A549 (cell line): ENCODE measurements at regions not wholly inside any gene's neighbourhood (a gene's known extent, or its start where the extent isn't known, plus 50 kb on each side); places are given as distances from the start of the nearest gene placed in this dataset.

ENCODE experiments used
- ATAC-seq, 2 experiments: fragments of 200-7000 bp in 1 of 2; fragments of >200 bp in 1 of 2; cut with Nextera tagmentation in 1 of 2; cut with Tn5 transposase in 1 of 2; 3 replicates each; pipeline versions ENCODE4 v1.8.0 to v1.9.1; 2018 to 2020; ENCODE audit warnings: mild to moderate bottlenecking in 1 of 2, moderate library complexity in 1 of 2
- CTCF ChIA-PET: fragments of 300-600 bp; sonication (Branson Sonifier 250); formaldehyde crosslinking; extraction: SDS; loops from one replicate; lab custom pipeline; 2021; ENCODE audit warnings: antibody characterized with exemption, inconsistent platforms; lab: Yijun Ruan, JAX
- POLR2A ChIA-PET: fragments of 350-600 bp; formaldehyde crosslinking; extraction: SDS; loops from one replicate; lab custom pipeline; 2021; ENCODE audit warnings: antibody characterized with exemption, inconsistent platforms; lab: Yijun Ruan, JAX
- DNase-seq, 2 experiments: peaks; one replicate each; pipeline versions ENCODE4 v3.0.0 to v3.0.0-alpha.2; 2011 to 2016; ENCODE audit warnings: low read depth in 1 of 2, low spot score in 1 of 2
- FAIRE-seq: peaks from 2 replicates; lab custom pipeline; 2011; peaks lifted over from hg19 to GRCh38; lab: Jason Lieb, UNC
- H3K27ac ChIP-seq, 2 experiments: fragments of >200 bp; sonication (Bioruptor Twin); formaldehyde crosslinking; 3 replicates each; pipeline ENCODE4 v1.5.1; 2016 to 2017
- H3K4me1 ChIP-seq: fragments of >200 bp; sonication (Bioruptor Twin); formaldehyde crosslinking; 3 replicates; pipeline ENCODE4 v1.6.1; 2016
- H3K4me2 ChIP-seq: fragments of >200 bp; sonication (Bioruptor Twin); formaldehyde crosslinking; 3 replicates; pipeline ENCODE4 v1.6.1; 2016
- H3K4me3 ChIP-seq: fragments of >200 bp; sonication (Bioruptor Twin); formaldehyde crosslinking; 3 replicates; pipeline ENCODE4 v1.5.1; 2016
- H3K9me3 ChIP-seq: fragments of >200 bp; sonication (Bioruptor Twin); formaldehyde crosslinking; 3 replicates; pipeline ENCODE4 v1.6.1; 2016
- BHLHE40 ChIP-seq: IDR thresholded peaks from 2 replicates; pipeline ENCODE4 v1.6.1; 2012; ENCODE audit warnings: low read depth, low read length, inconsistent platforms
- CBX2 ChIP-seq: fragments of 200-600 bp; sonication (generic); IDR thresholded peaks from 2 replicates; pipeline ENCODE4 v1.6.1; 2016; ENCODE audit warnings: low read depth, mild to moderate bottlenecking, borderline replicate concordance
- E2F6 ChIP-seq: IDR thresholded peaks from 2 replicates; pipeline ENCODE4 v1.6.1; 2012; ENCODE audit warnings: low read depth, borderline replicate concordance
- EHF ChIP-seq: fragments of 250-450 bp; sonication (Bioruptor Pico); IDR thresholded peaks from 2 replicates; pipeline ENCODE4 v1.5.0; 2020; ENCODE audit warnings: mild to moderate bottlenecking
- EHMT2 ChIP-seq: fragments of 200-600 bp; sonication (generic); IDR thresholded peaks from 2 replicates; pipeline ENCODE4 v1.6.1; 2016; ENCODE audit warnings: antibody characterized with exemption, low read depth, mild to moderate bottlenecking, moderate library complexity
- EP300 ChIP-seq, 2 experiments: fragments of >200 bp; sonication (Bioruptor Twin); formaldehyde crosslinking; IDR thresholded peaks; 2 replicates in 1 of 2; 3 replicates in 1 of 2; pipeline ENCODE4 v1.6.1; 2016 to 2017
- GATA3 ChIP-seq: IDR thresholded peaks from 2 replicates; pipeline ENCODE4 v1.6.1; 2012; ENCODE audit warnings: borderline replicate concordance
- HOXB13 ChIP-seq: fragments of 250-450 bp; sonication (Bioruptor Pico); IDR thresholded peaks from 2 replicates; pipeline ENCODE4 v1.5.0; 2020; ENCODE audit warnings: low read depth, mild to moderate bottlenecking, moderate library complexity
- KDM1A ChIP-seq: fragments of 200-600 bp; sonication (generic); IDR thresholded peaks from 2 replicates; pipeline ENCODE4 v1.6.1; 2016; ENCODE audit warnings: low read depth, mild to moderate bottlenecking
- MAFK ChIP-seq: fragments of 450-650 bp; IDR thresholded peaks from 2 replicates; pipeline ENCODE4 v1.6.1; 2014; ENCODE audit not compliant: partially characterized antibody
- MYC ChIP-seq: IDR thresholded peaks from 2 replicates; pipeline ENCODE4 v1.6.1; 2012; ENCODE audit warnings: mild to moderate bottlenecking, inconsistent platforms, low read length, improper control_type of control experiment, borderline replicate concordance
- NFE2L2 ChIP-seq: fragments of 150-350 bp; conservative IDR thresholded peaks from 2 replicates; pipeline ENCODE4 v1.6.1; 2014; ENCODE audit warnings: low read length
- NPAS2 ChIP-seq: fragments of 250-450 bp; sonication (Bioruptor Pico); IDR thresholded peaks from 2 replicates; pipeline ENCODE4 v1.8.0; 2022; ENCODE audit warnings: mild to moderate bottlenecking, moderate library complexity, borderline replicate concordance
- NR3C1 ChIP-seq: fragments of >200 bp; sonication (Bioruptor Twin); formaldehyde crosslinking; IDR thresholded peaks from 3 replicates; pipeline ENCODE4 v1.6.1; 2017
- POLR2A ChIP-seq: IDR thresholded peaks from 2 replicates; pipeline ENCODE4 v1.6.1; 2012; ENCODE audit warnings: mild to moderate bottlenecking, low read length
- RNF2 ChIP-seq: fragments of 200-600 bp; sonication (generic); IDR thresholded peaks from 2 replicates; pipeline ENCODE4 v1.6.1; 2016; ENCODE audit warnings: low read depth, mild to moderate bottlenecking, antibody characterized with exemption, moderate library complexity, borderline replicate concordance
- SMC3 ChIP-seq: fragments of >200 bp; sonication (Bioruptor Twin); formaldehyde crosslinking; IDR thresholded peaks from 3 replicates; pipeline ENCODE4 v1.6.1; 2018; ENCODE audit warnings: inconsistent platforms
- SREBF2 ChIP-seq: fragments of 450-650 bp; IDR thresholded peaks from 2 replicates; pipeline ENCODE4 v1.6.1; 2014; ENCODE audit warnings: mild to moderate bottlenecking, moderate library complexity
- TFCP2L1 ChIP-seq: fragments of 250-450 bp; sonication (Bioruptor Pico); IDR thresholded peaks from 2 replicates; pipeline ENCODE4 v1.5.0; 2021; ENCODE audit warnings: mild to moderate bottlenecking
- TP53 ChIP-seq: fragments of 250-450 bp; sonication (Bioruptor Pico); IDR thresholded peaks from 2 replicates; pipeline ENCODE4 v1.5.0; 2021; ENCODE audit warnings: mild to moderate bottlenecking, moderate library complexity
- ZC3H11A ChIP-seq: fragments of 450-650 bp; IDR thresholded peaks from 2 replicates; pipeline ENCODE4 v1.6.1; 2014; ENCODE audit warnings: antibody characterized with exemption, mild to moderate bottlenecking
- ZFP36 ChIP-seq: fragments of 450-650 bp; IDR thresholded peaks from 2 replicates; pipeline ENCODE4 v1.6.1; 2014; ENCODE audit warnings: borderline replicate concordance; ENCODE audit not compliant: partially characterized antibody
- WGBS: methylation state at CpG from one replicate; pipeline ENCODE4 v1.1.6; 2017; ENCODE audit errors: missing lambda C conversion rate; 5-methylcytosine and 5-hydroxymethylcytosine counted together
- TF ChIP-seq, protein P1 (sequence below): fragments of >200 bp; sonication (Bioruptor Twin); formaldehyde crosslinking; IDR thresholded peaks from 2 replicates; pipeline ENCODE4 v1.6.1; 2016
- TF ChIP-seq, protein P2 (sequence below): fragments of 250-450 bp; sonication (Bioruptor Pico); IDR thresholded peaks from 2 replicates; pipeline ENCODE4 v1.5.0; 2021; ENCODE audit warnings: mild to moderate bottlenecking, moderate library complexity, borderline replicate concordance
- TF ChIP-seq, protein P3 (sequence below): fragments of >200 bp; sonication (Bioruptor Twin); formaldehyde crosslinking; IDR thresholded peaks from 3 replicates; pipeline ENCODE4 v1.6.1; 2016

DNA sequence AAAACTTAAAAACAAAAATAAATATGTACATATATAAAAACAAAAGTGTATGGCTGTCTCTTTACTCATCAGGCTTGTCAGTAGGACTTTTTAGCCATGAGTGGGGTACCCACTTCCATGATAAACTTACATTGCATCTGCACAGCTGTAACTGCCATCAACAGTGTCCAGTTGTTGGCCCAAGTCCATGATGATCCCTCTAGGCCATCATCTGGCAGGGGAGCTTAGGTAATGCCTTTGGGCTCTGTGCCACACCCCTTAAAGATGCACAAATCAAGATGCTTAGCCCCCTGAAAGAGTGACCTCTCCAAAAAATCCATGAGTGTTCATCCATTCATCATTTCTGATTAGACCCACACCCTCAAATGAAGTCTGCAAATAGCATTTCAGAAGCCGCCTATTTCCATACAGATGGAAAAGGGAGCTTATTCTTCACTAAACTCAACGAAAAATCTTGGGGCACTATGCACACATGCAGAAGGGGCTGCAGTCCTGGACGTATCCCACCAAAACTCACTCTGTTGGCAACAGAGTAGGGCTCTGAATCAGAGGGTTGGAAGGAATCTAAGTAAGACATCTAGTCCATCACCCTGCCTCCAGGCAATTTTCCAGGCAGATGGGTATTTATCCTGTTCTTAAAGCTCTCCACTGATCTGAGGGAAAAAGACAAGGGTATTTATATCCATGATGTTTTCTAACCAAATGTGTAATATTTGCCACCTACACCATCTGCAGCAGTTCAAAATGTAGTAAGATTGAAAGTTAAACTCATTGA, 691.0 kb downstream of the ZEB2 start:
- FAIRE-seq (no peak), DNase-seq (no peak), ATAC-seq (no peak)
- Histone ChIP-seq H3K4me3 (no peak overlapping the region), H3K27ac (no peak overlapping the region), H3K4me2 (no peak overlapping the region), H3K9me3 (no peaks in the 10 kb centered on the region), H3K4me1 (no peaks in the 10 kb centered on the region)
- CTCF ChIA-PET: no interaction called here
- POLR2A ChIA-PET: no interaction called here
- WGBS: 31% methylated on average over 3 of the region's 3 CpGs
- TF ChIP-seq NFE2L2 (no peak), NR3C1 (no peak), E2F6 (no peak), NPAS2 (no peak), TFCP2L1 (no peak), EHF (CRISPR knock-in tag) (no peak), TP53 (CRISPR knock-in tag) (no peak), CBX2 (no peak), RNF2 (no peak), POLR2A (no peak), MAFK (no peak), MYC (no peak), HOXB13 (CRISPR knock-in tag) (no peak), EP300 (IDR thresholded peaks at IDR 0.05) (no peak)
- TF ChIP-seq, all 56 proteins: peak for 0

GRCh38 chr2:143824791-143825190, 695.1 kb downstream of the ZEB2 start:
- CTCF ChIA-PET: no interaction called here
- 42% methylated on average over 3 of the region's 3 CpGs for WGBS
- H3K4me2 ChIP-seq: no peak overlapping the region
- ATAC-seq (no peak), DNase-seq (no peak), FAIRE-seq (no peak)
- no peak overlapping the region for H3K4me3 ChIP-seq
- no peak overlapping the region for H3K27ac ChIP-seq
- no peaks in the 10 kb centered on the region for H3K4me1 ChIP-seq
- TF ChIP-seq NFE2L2: no peak
- TF ChIP-seq MYC: no peak
- TF ChIP-seq KDM1A: no peak
- TF ChIP-seq SMC3: no peak
- TF ChIP-seq, protein P1, sequence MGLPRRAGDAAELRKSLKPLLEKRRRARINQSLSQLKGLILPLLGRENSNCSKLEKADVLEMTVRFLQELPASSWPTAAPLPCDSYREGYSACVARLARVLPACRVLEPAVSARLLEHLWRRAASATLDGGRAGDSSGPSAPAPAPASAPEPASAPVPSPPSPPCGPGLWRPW: no peak
- TF ChIP-seq, all 56 proteins: peak for 0
- POLR2A ChIA-PET: no interaction called here
- H3K9me3 ChIP-seq: no peaks in the 10 kb centered on the region

DNA sequence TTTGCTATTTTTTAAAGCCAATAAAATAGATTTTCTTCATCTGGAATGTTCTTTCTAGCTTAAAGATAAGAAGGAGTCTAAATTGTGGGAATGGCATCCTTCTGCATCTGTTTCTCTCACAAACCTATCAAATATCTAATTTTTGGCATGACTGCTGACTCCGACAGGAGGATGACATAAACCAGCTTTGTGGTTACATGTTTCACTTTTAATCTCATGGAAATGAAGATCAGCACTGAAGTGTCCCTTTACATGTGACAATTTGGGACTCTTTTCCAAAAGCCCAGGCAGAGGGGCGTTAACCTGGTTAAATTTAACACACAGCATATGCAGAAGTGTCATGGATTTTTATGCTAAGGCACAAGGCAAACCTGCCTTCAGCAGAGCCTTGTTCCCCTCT, 694.7 kb downstream of the ARHGAP15 start:
- WGBS: 41% methylated on average over 2 of the region's 2 CpGs
- Histone ChIP-seq H3K9me3 (no peaks in the 10 kb centered on the region), H3K4me1 (no peaks in the 10 kb centered on the region), H3K4me3 (no peak overlapping the region), H3K27ac (no peak overlapping the region), H3K4me2 (no peak overlapping the region)
- DNase-seq (no peak), FAIRE-seq (no peak), ATAC-seq (no peak)
- no peak for TF ChIP-seq ZFP36
- TF ChIP-seq RNF2: no peak
- no peak for TF ChIP-seq MAFK
- no peak for TF ChIP-seq TP53 (CRISPR knock-in tag)
- TF ChIP-seq SREBF2: no peak
- no peak for TF ChIP-seq HOXB13 (CRISPR knock-in tag)
- no peak for TF ChIP-seq NR3C1
- no peak for TF ChIP-seq EHMT2
- no peak for TF ChIP-seq MYC
- TF ChIP-seq ZC3H11A: no peak
- TF ChIP-seq GATA3: no peak
- TF ChIP-seq TFCP2L1: no peak
- no peak for TF ChIP-seq E2F6
- TF ChIP-seq, protein P2, sequence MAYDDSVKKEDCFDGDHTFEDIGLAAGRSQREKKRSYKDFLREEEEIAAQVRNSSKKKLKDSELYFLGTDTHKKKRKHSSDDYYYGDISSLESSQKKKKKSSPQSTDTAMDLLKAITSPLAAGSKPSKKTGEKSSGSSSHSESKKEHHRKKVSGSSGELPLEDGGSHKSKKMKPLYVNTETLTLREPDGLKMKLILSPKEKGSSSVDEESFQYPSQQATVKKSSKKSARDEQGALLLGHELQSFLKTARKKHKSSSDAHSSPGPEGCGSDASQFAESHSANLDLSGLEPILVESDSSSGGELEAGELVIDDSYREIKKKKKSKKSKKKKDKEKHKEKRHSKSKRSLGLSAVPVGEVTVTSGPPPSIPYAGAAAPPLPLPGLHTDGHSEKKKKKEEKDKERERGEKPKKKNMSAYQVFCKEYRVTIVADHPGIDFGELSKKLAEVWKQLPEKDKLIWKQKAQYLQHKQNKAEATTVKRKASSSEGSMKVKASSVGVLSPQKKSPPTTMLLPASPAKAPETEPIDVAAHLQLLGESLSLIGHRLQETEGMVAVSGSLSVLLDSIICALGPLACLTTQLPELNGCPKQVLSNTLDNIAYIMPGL: no peak
- TF ChIP-seq, protein P3, sequence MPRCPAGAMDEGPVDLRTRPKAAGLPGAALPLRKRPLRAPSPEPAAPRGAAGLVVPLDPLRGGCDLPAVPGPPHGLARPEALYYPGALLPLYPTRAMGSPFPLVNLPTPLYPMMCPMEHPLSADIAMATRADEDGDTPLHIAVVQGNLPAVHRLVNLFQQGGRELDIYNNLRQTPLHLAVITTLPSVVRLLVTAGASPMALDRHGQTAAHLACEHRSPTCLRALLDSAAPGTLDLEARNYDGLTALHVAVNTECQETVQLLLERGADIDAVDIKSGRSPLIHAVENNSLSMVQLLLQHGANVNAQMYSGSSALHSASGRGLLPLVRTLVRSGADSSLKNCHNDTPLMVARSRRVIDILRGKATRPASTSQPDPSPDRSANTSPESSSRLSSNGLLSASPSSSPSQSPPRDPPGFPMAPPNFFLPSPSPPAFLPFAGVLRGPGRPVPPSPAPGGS: no peak
- TF ChIP-seq EP300 (IDR thresholded peaks at IDR 0.05): no peak
- TF ChIP-seq EHF (CRISPR knock-in tag): no peak
- no peak for TF ChIP-seq BHLHE40
- CTCF ChIA-PET: no interaction called here
- POLR2A ChIA-PET: no interaction called here
